ENCODE measurements at regions not wholly inside any gene's neighbourhood (a gene's known extent, or its start where the extent isn't known, plus 50 kb on each side); places are given as distances from the start of the nearest gene placed in this dataset.

DNA sequence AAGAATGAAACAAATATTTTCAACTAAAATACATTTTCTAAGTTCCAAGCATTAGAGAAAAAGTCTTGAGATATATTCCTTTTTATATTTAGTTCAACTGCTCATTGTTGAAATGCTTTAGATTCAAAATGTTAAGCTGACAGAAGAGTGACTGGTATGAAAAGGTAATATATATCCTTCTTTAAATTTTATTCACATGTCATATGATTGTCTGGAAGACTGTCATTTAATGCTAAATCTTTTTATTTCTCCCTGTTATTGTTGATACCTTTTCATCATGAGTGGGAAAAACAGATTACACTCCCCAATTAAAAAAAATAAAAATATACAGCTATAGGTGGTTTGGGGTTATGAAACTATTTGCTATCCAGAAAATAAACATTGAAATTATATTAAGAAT lies 965.4 kb downstream of the JRKL start:
- no peaks in the 10 kb centered on the region for H3K9me2 ChIP-seq (ENCODE audit: low read depth, low read length)
- H3K9ac ChIP-seq (ENCODE audit: low read length) = no peak overlapping the region
- no peak overlapping the region for H2AFZ ChIP-seq (ENCODE audit: low read length)
- H4K20me1 ChIP-seq (ENCODE audit: insufficient read depth, low read length) = no peaks in the 10 kb centered on the region
- TF ChIP-seq, protein P1, sequence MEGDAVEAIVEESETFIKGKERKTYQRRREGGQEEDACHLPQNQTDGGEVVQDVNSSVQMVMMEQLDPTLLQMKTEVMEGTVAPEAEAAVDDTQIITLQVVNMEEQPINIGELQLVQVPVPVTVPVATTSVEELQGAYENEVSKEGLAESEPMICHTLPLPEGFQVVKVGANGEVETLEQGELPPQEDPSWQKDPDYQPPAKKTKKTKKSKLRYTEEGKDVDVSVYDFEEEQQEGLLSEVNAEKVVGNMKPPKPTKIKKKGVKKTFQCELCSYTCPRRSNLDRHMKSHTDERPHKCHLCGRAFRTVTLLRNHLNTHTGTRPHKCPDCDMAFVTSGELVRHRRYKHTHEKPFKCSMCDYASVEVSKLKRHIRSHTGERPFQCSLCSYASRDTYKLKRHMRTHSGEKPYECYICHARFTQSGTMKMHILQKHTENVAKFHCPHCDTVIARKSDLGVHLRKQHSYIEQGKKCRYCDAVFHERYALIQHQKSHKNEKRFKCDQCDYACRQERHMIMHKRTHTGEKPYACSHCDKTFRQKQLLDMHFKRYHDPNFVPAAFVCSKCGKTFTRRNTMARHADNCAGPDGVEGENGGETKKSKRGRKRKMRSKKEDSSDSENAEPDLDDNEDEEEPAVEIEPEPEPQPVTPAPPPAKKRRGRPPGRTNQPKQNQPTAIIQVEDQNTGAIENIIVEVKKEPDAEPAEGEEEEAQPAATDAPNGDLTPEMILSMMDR (IDR thresholded peaks at IDR 0.05; ENCODE audit: low read length) = no peak
- TF ChIP-seq EZH2 (IDR thresholded peaks at IDR 0.05; ENCODE audit: borderline replicate concordance, low read length) = no peak
- no peak overlapping the region for H3K4me3 ChIP-seq (ENCODE audit: low read depth, low read length, poor library complexity, severe bottlenecking)
- H3F3A ChIP-seq (ENCODE audit: insufficient read depth, low read length) = no peaks in the 10 kb centered on the region
- H3K4me2 ChIP-seq (ENCODE audit: low read length) = no peak overlapping the region
- no peaks in the 10 kb centered on the region for H3K79me2 ChIP-seq (ENCODE audit: insufficient read depth, low read length)
- no peaks in the 10 kb centered on the region for H3K4me1 ChIP-seq (ENCODE audit: insufficient read depth, low read length, severe bottlenecking)
- no peak overlapping the region for H3K27ac ChIP-seq (ENCODE audit: low read depth, low read length, poor library complexity, severe bottlenecking)
- no peaks in the 10 kb centered on the region for H3K9me3 ChIP-seq (ENCODE audit: low read length)
- H3K27me3 ChIP-seq (ENCODE audit: insufficient read depth, low read length) = no peaks in the 10 kb centered on the region
- H3K36me3 ChIP-seq (ENCODE audit: insufficient read depth, low read length) = no peaks in the 10 kb centered on the region

GRCh38 chr11:97356144-97356543 lies 966.3 kb downstream of the JRKL start:
- Histone ChIP-seq H3K27me3 (ENCODE audit: insufficient read depth, low read length) (no peaks in the 10 kb centered on the region), H3K79me2 (ENCODE audit: insufficient read depth, low read length) (no peaks in the 10 kb centered on the region), H3K4me3 (ENCODE audit: low read depth, low read length, poor library complexity, severe bottlenecking) (no peak overlapping the region), H3K9me2 (ENCODE audit: low read depth, low read length) (no peaks in the 10 kb centered on the region), H3F3A (ENCODE audit: insufficient read depth, low read length) (no peaks in the 10 kb centered on the region), H2AFZ (ENCODE audit: low read length) (no peak overlapping the region), H4K20me1 (ENCODE audit: insufficient read depth, low read length) (no peaks in the 10 kb centered on the region), H3K27ac (ENCODE audit: low read depth, low read length, poor library complexity, severe bottlenecking) (no peak overlapping the region), H3K36me3 (ENCODE audit: insufficient read depth, low read length) (no peaks in the 10 kb centered on the region), H3K4me2 (ENCODE audit: low read length) (no peak overlapping the region), H3K4me1 (ENCODE audit: insufficient read depth, low read length, severe bottlenecking) (no peaks in the 10 kb centered on the region), H3K9ac (ENCODE audit: low read length) (no peak overlapping the region), H3K9me3 (ENCODE audit: low read length) (no peaks in the 10 kb centered on the region)
- TF ChIP-seq EZH2 (IDR thresholded peaks at IDR 0.05; ENCODE audit: borderline replicate concordance, low read length) = no peak
- TF ChIP-seq, protein P1 (IDR thresholded peaks at IDR 0.05; ENCODE audit: low read length) = no peak

GRCh38 chr11:97359016-97359415 lies 969.2 kb downstream of the JRKL start:
- no peak overlapping the region for H3K4me2 ChIP-seq (ENCODE audit: low read length)
- TF ChIP-seq, protein P1 (IDR thresholded peaks at IDR 0.05; ENCODE audit: low read length) = no peak
- no peak for TF ChIP-seq EZH2 (IDR thresholded peaks at IDR 0.05; ENCODE audit: borderline replicate concordance, low read length)

More at GRCh38 chr11:97359016-97359415, 969.2 kb downstream of the JRKL start:
- Histone ChIP-seq H3K9me2 (ENCODE audit: low read depth, low read length) (no peaks in the 10 kb centered on the region), H4K20me1 (ENCODE audit: insufficient read depth, low read length) (no peaks in the 10 kb centered on the region), H3K9me3 (ENCODE audit: low read length) (no peaks in the 10 kb centered on the region), H3K9ac (ENCODE audit: low read length) (no peak overlapping the region), H3K4me1 (ENCODE audit: insufficient read depth, low read length, severe bottlenecking) (no peaks in the 10 kb centered on the region), H3F3A (ENCODE audit: insufficient read depth, low read length) (no peaks in the 10 kb centered on the region), H3K79me2 (ENCODE audit: insufficient read depth, low read length) (no peaks in the 10 kb centered on the region), H3K36me3 (ENCODE audit: insufficient read depth, low read length) (no peaks in the 10 kb centered on the region), H3K4me3 (ENCODE audit: low read depth, low read length, poor library complexity, severe bottlenecking) (no peak overlapping the region), H3K27me3 (ENCODE audit: insufficient read depth, low read length) (no peaks in the 10 kb centered on the region), H3K27ac (ENCODE audit: low read depth, low read length, poor library complexity, severe bottlenecking) (no peak overlapping the region), H2AFZ (ENCODE audit: low read length) (no peak overlapping the region)
